ENCODE measurements at regions not wholly inside any gene's neighbourhood (a gene's known extent, or its start where the extent isn't known, plus 50 kb on each side); places are given as distances from the start of the nearest gene placed in this dataset.
"Not testable (repeated sequence)": the region's sequence is repeated elsewhere in the genome, so short reads cannot be mapped to it uniquely, and the experiment has no call there.

- H3K4me1 ChIP-seq, result no peaks in the 10 kb centered on the region
- no peaks in the 10 kb centered on the region for H3K27me3 ChIP-seq (ENCODE audit: low read depth)
- no peak for DNase-seq (ENCODE audit: low spot score in 2 of 2)
- H3K4me3 ChIP-seq, result no peak overlapping the region
- H3K36me3 ChIP-seq (replicated peaks), result no peaks in the 10 kb centered on the region
- no peaks in the 10 kb centered on the region for H3K9me3 ChIP-seq
- in situ Hi-C loops (cut with MboI; ENCODE audit: low sequenced_read_pairs), result no loop called here
Observed at GRCh38 chr3:176623468-176624150, 573.7 kb downstream of the TBL1XR1 start.

- no peaks in the 10 kb centered on the region for H3K27me3 ChIP-seq (ENCODE audit: low read depth)
- in situ Hi-C loops (cut with MboI; ENCODE audit: low sequenced_read_pairs), result no loop called here
- H3K4me1 ChIP-seq, result no peaks in the 10 kb centered on the region
- H3K9me3 ChIP-seq, result no peaks in the 10 kb centered on the region
- DNase-seq (ENCODE audit: low spot score in 2 of 2), result no peak
- H3K36me3 ChIP-seq (replicated peaks), result no peaks in the 10 kb centered on the region
- no peak overlapping the region for H3K4me3 ChIP-seq
Observed at GRCh38 chr3:176619833-176620232, 577.4 kb downstream of the TBL1XR1 start.

- H3K4me3 ChIP-seq, result no peak overlapping the region
- no peaks in the 10 kb centered on the region for H3K27me3 ChIP-seq (ENCODE audit: low read depth)
- no peaks in the 10 kb centered on the region for H3K9me3 ChIP-seq
- in situ Hi-C loops (cut with MboI; ENCODE audit: low sequenced_read_pairs), result no loop called here
- H3K36me3 ChIP-seq (replicated peaks), result no peaks in the 10 kb centered on the region
- DNase-seq (ENCODE audit: low spot score in 2 of 2), result no peak
- no peaks in the 10 kb centered on the region for H3K4me1 ChIP-seq
Observed at GRCh38 chr3:176615826-176616225, 581.5 kb downstream of the TBL1XR1 start.

GRCh38 chr3:176611703-176612102 is 585.6 kb downstream of the TBL1XR1 start:
- H3K4me3 ChIP-seq, result no peak overlapping the region
- H3K4me1 ChIP-seq, result no peaks in the 10 kb centered on the region
- H3K27me3 ChIP-seq (ENCODE audit: low read depth), result no peaks in the 10 kb centered on the region
- DNase-seq (ENCODE audit: low spot score in 2 of 2), result no peak
- no peaks in the 10 kb centered on the region for H3K36me3 ChIP-seq (replicated peaks)
- in situ Hi-C loops (cut with MboI; ENCODE audit: low sequenced_read_pairs), result no loop called here
- H3K9me3 ChIP-seq, result no peaks in the 10 kb centered on the region

- in situ Hi-C loops (cut with MboI; ENCODE audit: low sequenced_read_pairs), result no loop called here
- no peaks in the 10 kb centered on the region for H3K36me3 ChIP-seq (replicated peaks)
- no peak for DNase-seq (ENCODE audit: low spot score in 2 of 2)
- no peaks in the 10 kb centered on the region for H3K9me3 ChIP-seq
- H3K4me3 ChIP-seq, result no peak overlapping the region
- no peaks in the 10 kb centered on the region for H3K4me1 ChIP-seq
- H3K27me3 ChIP-seq (ENCODE audit: low read depth), result no peaks in the 10 kb centered on the region
Observed at GRCh38 chr3:176609361-176609760, 587.9 kb downstream of the TBL1XR1 start.

GRCh38 chr3:176605553-176605952 is 591.7 kb downstream of the TBL1XR1 start:
- DNase-seq (ENCODE audit: low spot score in 2 of 2), result not testable (repeated sequence)

GRCh38 chr3:176595307-176595706 is 602.0 kb downstream of the TBL1XR1 start:
- no peaks in the 10 kb centered on the region for H3K4me1 ChIP-seq
- H3K4me3 ChIP-seq, result no peak overlapping the region
- no peaks in the 10 kb centered on the region for H3K27me3 ChIP-seq (ENCODE audit: low read depth)
- H3K36me3 ChIP-seq (replicated peaks), result no peaks in the 10 kb centered on the region
- in situ Hi-C loops (cut with MboI; ENCODE audit: low sequenced_read_pairs), result no loop called here
- H3K9me3 ChIP-seq, result no peaks in the 10 kb centered on the region
- no peak for DNase-seq (ENCODE audit: low spot score in 2 of 2)

More at GRCh38 chr3:176605553-176605952, 591.7 kb downstream of the TBL1XR1 start:
- H3K4me1 ChIP-seq; H3K4me3 ChIP-seq; in situ Hi-C loops (cut with MboI; ENCODE audit: low sequenced_read_pairs); H3K27me3 ChIP-seq (ENCODE audit: low read depth); H3K9me3 ChIP-seq; H3K36me3 ChIP-seq (replicated peaks): not testable (repeated sequence)

GRCh38 chr3:176590722-176591121 is 606.6 kb downstream of the TBL1XR1 start:
- Histone ChIP-seq H3K36me3 (replicated peaks) (no peaks in the 10 kb centered on the region), H3K4me1 (no peaks in the 10 kb centered on the region), H3K4me3 (no peak overlapping the region), H3K27me3 (ENCODE audit: low read depth) (no peaks in the 10 kb centered on the region), H3K9me3 (no peaks in the 10 kb centered on the region)
- no peak for DNase-seq (ENCODE audit: low spot score in 2 of 2)
- in situ Hi-C loops (cut with MboI; ENCODE audit: low sequenced_read_pairs), result no loop called here

GRCh38 chr3:176587089-176587488 is 610.2 kb downstream of the TBL1XR1 start:
- Histone ChIP-seq H3K9me3 (no peaks in the 10 kb centered on the region), H3K4me1 (no peaks in the 10 kb centered on the region), H3K36me3 (replicated peaks) (no peaks in the 10 kb centered on the region), H3K4me3 (no peak overlapping the region), H3K27me3 (ENCODE audit: low read depth) (no peaks in the 10 kb centered on the region)
- in situ Hi-C loops (cut with MboI; ENCODE audit: low sequenced_read_pairs), result no loop called here
- DNase-seq (ENCODE audit: low spot score in 2 of 2), result no peak

GRCh38 chr3:176584413-176585176 is 612.7 kb downstream of the TBL1XR1 start:
- no peak overlapping the region for H3K4me3 ChIP-seq
- H3K27me3 ChIP-seq (ENCODE audit: low read depth), result no peaks in the 10 kb centered on the region
- H3K4me1 ChIP-seq, result no peaks in the 10 kb centered on the region; the same call in 1 of the 2 replicates
- DNase-seq (ENCODE audit: low spot score in 2 of 2), result no peak
- no peaks in the 10 kb centered on the region for H3K36me3 ChIP-seq (replicated peaks)
- in situ Hi-C loops (cut with MboI; ENCODE audit: low sequenced_read_pairs), result no loop called here
- H3K9me3 ChIP-seq, result no peaks in the 10 kb centered on the region

GRCh38 chr3:176583956-176584355 is 613.3 kb downstream of the TBL1XR1 start:
- Histone ChIP-seq H3K4me3 (no peak overlapping the region), H3K4me1 (no peaks in the 10 kb centered on the region; the same call in 1 of the 2 replicates), H3K36me3 (replicated peaks) (no peaks in the 10 kb centered on the region), H3K9me3 (no peaks in the 10 kb centered on the region), H3K27me3 (ENCODE audit: low read depth) (no peaks in the 10 kb centered on the region)
- in situ Hi-C loops (cut with MboI; ENCODE audit: low sequenced_read_pairs), result no loop called here
- DNase-seq (ENCODE audit: low spot score in 2 of 2), result no peak

- Histone ChIP-seq H3K36me3 (replicated peaks) (no peaks in the 10 kb centered on the region), H3K4me3 (no peak overlapping the region), H3K4me1 (no peaks in the 10 kb centered on the region; the same call in 1 of the 2 replicates), H3K27me3 (ENCODE audit: low read depth) (no peaks in the 10 kb centered on the region), H3K9me3 (no peaks in the 10 kb centered on the region)
- in situ Hi-C loops (cut with MboI; ENCODE audit: low sequenced_read_pairs), result no loop called here
- no peak for DNase-seq (ENCODE audit: low spot score in 2 of 2)
Observed at GRCh38 chr3:176581589-176581988, 615.7 kb downstream of the TBL1XR1 start.

GRCh38 chr3:176579711-176580185 is 617.5 kb downstream of the TBL1XR1 start:
- Histone ChIP-seq H3K27me3 (ENCODE audit: low read depth) (no peaks in the 10 kb centered on the region), H3K9me3 (no peaks in the 10 kb centered on the region), H3K4me1 (no peaks in the 10 kb centered on the region; the same call in 1 of the 2 replicates), H3K4me3 (no peak overlapping the region), H3K36me3 (replicated peaks) (no peaks in the 10 kb centered on the region)
- no peak for DNase-seq (ENCODE audit: low spot score in 2 of 2)
- in situ Hi-C loops (cut with MboI; ENCODE audit: low sequenced_read_pairs), result no loop called here

- H3K4me3 ChIP-seq, result no peak overlapping the region
- in situ Hi-C loops (cut with MboI; ENCODE audit: low sequenced_read_pairs), result no loop called here
- no peaks in the 10 kb centered on the region for H3K9me3 ChIP-seq
- no peak for DNase-seq (ENCODE audit: low spot score in 2 of 2)
- no peaks in the 10 kb centered on the region for H3K27me3 ChIP-seq (ENCODE audit: low read depth)
- no peaks in the 10 kb centered on the region; the same call in 1 of the 2 replicates for H3K4me1 ChIP-seq
- H3K36me3 ChIP-seq (replicated peaks), result no peaks in the 10 kb centered on the region
Observed at GRCh38 chr3:176578316-176578715, 619.0 kb downstream of the TBL1XR1 start.

Data from HAP-1 (cell line).